NCI-H1694 (cell line): ENCODE measurements at regions not wholly inside any gene's neighbourhood (a gene's known extent, or its start where the extent isn't known, plus 50 kb on each side); places are given as distances from the start of the nearest gene placed in this dataset.
"Not testable (repeated sequence)": the region's sequence is repeated elsewhere in the genome, so short reads cannot be mapped to it uniquely, and the experiment has no call there.

ENCODE experiments used
- DNase-seq: peaks from one replicate; lab custom pipeline; 2025; lab: John Stamatoyannopoulos, UW

DNA sequence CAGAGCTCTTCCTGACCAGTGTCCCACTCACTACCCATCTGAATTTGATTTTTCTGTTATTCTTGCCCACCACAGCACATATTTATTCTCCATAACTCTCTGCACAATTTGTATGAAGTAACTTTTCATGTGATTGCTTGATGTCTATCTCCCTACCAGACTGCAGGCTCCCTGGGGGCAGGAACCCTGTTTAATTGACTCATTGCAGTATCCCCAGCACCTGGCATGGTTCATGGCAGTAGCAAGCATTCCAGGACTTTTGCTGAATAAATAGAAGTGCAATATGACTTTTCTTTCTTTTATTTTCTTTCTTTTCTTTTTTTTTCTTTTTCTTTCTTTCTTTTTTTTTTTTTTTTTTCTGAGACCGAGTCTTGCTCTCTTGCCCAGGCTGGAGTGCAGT, 88.7 kb upstream of the XPO1 start:
- no peak for DNase-seq

DNA sequence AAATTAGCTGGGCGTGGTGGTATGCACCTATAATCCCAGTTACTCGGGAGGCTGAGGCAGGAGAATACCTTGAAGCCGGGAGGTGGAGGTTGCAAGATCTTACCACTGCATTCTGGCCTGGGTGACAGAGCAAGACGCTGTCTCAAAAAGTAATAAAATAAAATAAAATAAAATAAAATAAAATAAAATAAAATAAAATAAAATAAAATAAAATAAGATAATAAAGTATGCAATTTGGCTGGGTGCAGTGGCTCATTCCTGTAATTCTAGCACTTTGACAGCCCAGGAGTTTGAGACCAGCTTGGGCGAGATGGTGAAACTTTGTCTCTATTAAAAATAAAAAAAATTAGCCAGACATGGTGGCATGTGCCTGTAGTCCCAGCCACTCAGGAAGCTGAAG, 85.6 kb upstream of the XPO1 start:
- DNase-seq: no peak

- no peak for DNase-seq
Observed at GRCh38 chr2:61620244-61621159, 82.3 kb upstream of the XPO1 start.

DNA sequence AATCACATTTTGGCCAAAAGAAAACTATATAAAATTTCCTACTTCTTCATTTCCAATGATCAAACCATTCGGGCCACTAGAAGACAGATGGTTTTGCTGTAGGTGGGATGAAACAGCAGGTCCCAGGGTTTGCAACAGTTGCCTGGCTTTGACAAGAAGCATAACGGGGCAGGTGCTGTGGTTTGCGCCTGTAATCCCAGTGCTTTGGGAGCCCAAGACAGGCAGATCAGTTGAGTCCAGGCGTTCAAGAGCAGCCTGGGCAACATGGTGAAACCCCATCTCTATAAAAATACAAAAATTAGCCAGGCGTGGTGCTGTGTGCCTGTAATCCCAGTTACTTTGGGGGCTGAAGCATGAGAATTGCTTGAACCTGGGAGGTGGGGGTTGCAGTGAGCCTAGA, 81.4 kb upstream of the XPO1 start:
- DNase-seq: no peak

- no peak for DNase-seq
Observed at GRCh38 chr2:61617610-61618009, 79.5 kb upstream of the XPO1 start.

- no peak for DNase-seq
Observed at GRCh38 chr2:61605245-61605644, 67.1 kb upstream of the XPO1 start.

GRCh38 chr2:61604433-61604832, 66.3 kb upstream of the XPO1 start:
- DNase-seq: no peak

- DNase-seq: not testable (repeated sequence)
Observed at GRCh38 chr2:61598515-61599156, 60.5 kb upstream of the XPO1 start.

- DNase-seq: no peak
Observed at GRCh38 chr2:61597300-61598289, 59.4 kb upstream of the XPO1 start.

DNA sequence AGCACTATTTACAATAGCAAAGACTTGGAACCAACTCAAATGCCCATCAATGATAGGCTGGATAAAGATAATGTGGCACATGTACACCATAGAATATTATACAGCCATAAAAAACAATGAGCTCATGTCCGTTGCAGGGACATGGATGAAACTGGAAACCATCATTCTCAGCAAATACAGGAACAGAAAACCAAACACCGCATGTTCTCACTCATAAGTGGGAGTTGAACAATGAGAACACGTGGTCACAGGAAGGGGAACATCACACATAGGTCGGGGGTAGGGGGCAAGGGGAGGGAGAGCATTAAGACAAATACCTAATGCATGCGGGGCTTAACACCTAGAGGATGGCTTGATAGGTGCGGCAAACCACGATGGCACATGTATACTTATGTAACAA, 56.0 kb upstream of the XPO1 start:
- not testable (repeated sequence) for DNase-seq

DNA sequence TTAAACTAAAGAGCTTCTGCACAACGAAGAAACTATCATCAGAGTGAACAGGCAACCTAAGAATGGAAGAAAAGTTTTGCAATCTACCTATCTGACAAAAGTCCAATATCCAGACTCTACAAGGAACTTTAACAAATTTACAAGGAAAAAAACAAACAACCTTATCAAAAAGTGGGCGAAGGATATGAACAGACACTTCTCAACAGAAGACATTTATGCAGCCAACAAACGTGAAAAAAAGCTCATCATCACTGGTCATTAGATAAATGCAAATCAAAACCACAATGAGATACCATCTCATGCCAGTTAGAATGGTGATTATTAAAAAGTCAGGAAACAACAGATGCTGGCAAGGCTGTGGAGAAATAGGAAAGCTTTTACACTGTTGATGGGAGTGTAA, 55.5 kb upstream of the XPO1 start:
- not testable (repeated sequence) for DNase-seq

DNA sequence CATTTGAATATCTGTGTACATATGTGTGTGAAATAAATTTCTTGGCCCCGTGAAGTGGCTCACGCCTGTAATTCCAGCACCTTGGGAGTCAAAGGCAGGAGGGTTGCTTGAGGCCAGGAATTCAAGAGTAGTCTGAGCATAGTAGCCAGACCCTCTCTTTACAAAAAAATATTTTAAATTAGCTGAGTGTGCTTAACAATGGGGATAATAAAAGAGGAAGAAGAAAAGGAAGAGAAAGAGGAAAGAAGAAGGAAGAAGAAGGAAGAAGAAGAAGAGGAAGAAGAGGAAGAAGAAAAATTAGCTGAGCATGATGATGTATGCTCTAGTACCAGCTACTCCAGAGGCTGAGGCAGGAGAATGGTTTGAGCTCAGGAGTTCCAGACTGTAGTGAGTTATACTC, 52.1 kb upstream of the XPO1 start:
- no peak for DNase-seq

- no peak for DNase-seq
Observed at GRCh38 chr2:61588566-61588965, 50.4 kb upstream of the XPO1 start.
